HG02642 (cell line): ENCODE measurements at regions not wholly inside any gene's neighbourhood (a gene's known extent, or its start where the extent isn't known, plus 50 kb on each side); places are given as distances from the start of the nearest gene placed in this dataset.
"Not testable (repeated sequence)": the region's sequence is repeated elsewhere in the genome, so short reads cannot be mapped to it uniquely, and the experiment has no call there.

Experiments used
- ATAC-seq: cut with Tn5 transposase; IDR thresholded peaks from one replicate; pipeline ENCODE4 v1.9.1; 2021; ENCODE audit warnings: mild to moderate bottlenecking; ENCODE audit not compliant: unreplicated experiment, poor library complexity

GRCh38 chr2:89947208-89947815 lies 1255.8 kb downstream of the RPIA start:
- ATAC-seq = not testable (repeated sequence)

GRCh38 chr2:89948102-89948501 lies 1256.6 kb downstream of the RPIA start:
- ATAC-seq = not testable (repeated sequence)

- not testable (repeated sequence) for ATAC-seq
These were observed 1259.3 kb downstream of the RPIA start for GRCh38 chr2:89950807-89951206.

GRCh38 chr2:89957236-89957635 lies 1265.8 kb downstream of the RPIA start:
- ATAC-seq = peak; percentile 54

GRCh38 chr2:89959729-89960378 lies 1268.4 kb downstream of the RPIA start:
- ATAC-seq = not testable (repeated sequence)

- not testable (repeated sequence) for ATAC-seq
These were observed 1269.1 kb downstream of the RPIA start for GRCh38 chr2:89960570-89960969.

- peak; percentile 80 for ATAC-seq
These were observed 1277.1 kb downstream of the RPIA start for GRCh38 chr2:89968567-89968966.

GRCh38 chr2:89969190-89969589 lies 1277.7 kb downstream of the RPIA start:
- not testable (repeated sequence) for ATAC-seq

GRCh38 chr2:89973849-89974248 lies 1282.4 kb downstream of the RPIA start:
- ATAC-seq = not testable (repeated sequence)

GRCh38 chr2:89979826-89980537 lies 1288.5 kb downstream of the RPIA start:
- not testable (repeated sequence) for ATAC-seq

GRCh38 chr2:89982246-89982645 lies 1290.8 kb downstream of the RPIA start:
- ATAC-seq = not testable (repeated sequence)

GRCh38 chr2:89985650-89986049 lies 1294.2 kb downstream of the RPIA start:
- not testable (repeated sequence) for ATAC-seq

GRCh38 chr2:89986532-89986931 lies 1295.1 kb downstream of the RPIA start:
- ATAC-seq = not testable (repeated sequence)

GRCh38 chr2:89996779-89997178 lies 1305.3 kb downstream of the RPIA start:
- ATAC-seq = not testable (repeated sequence)

GRCh38 chr2:90004553-90004952 lies 1313.1 kb downstream of the RPIA start:
- ATAC-seq = not testable (repeated sequence)

- ATAC-seq = not testable (repeated sequence)
These were observed 1319.1 kb downstream of the RPIA start for GRCh38 chr2:90010442-90011100.

GRCh38 chr2:90011101-90011443 lies 1319.6 kb downstream of the RPIA start:
- not testable (repeated sequence) for ATAC-seq

- not testable (repeated sequence) for ATAC-seq
These were observed 1328.4 kb downstream of the RPIA start for GRCh38 chr2:90019908-90020307.

GRCh38 chr2:90021234-90021633 lies 1329.8 kb downstream of the RPIA start:
- not testable (repeated sequence) for ATAC-seq

- peak; percentile 83 for ATAC-seq
These were observed 1335.8 kb downstream of the RPIA start for GRCh38 chr2:90027231-90027643.
